H1 (cell line): ENCODE measurements at regions not wholly inside any gene's neighbourhood (a gene's known extent, or its start where the extent isn't known, plus 50 kb on each side); places are given as distances from the start of the nearest gene placed in this dataset.

Experiments used
- CTCF ChIA-PET: fragments of 300-600 bp; sonication (Branson Sonifier 250); formaldehyde crosslinking; loops from one replicate; lab custom pipeline; 2021; ENCODE audit not compliant: partially characterized antibody; lab: Charles Lee
- POLR2A ChIA-PET: fragments of 300-600 bp; sonication (Branson Sonifier 250); formaldehyde crosslinking; loops from one replicate; lab custom pipeline; 2021; ENCODE audit warnings: inconsistent platforms; ENCODE audit not compliant: partially characterized antibody; lab: Charles Lee
- DNase-seq, 2 experiments: peaks; one replicate each; pipeline versions ENCODE4 v3.0.0 to v3.0.0-alpha.2; 2010 to 2022; ENCODE audit warnings: low spot score in 2 of 2, low read depth in 1 of 2, mixed read lengths in 1 of 2
- FAIRE-seq: peaks from 2 replicates; lab custom pipeline; 2011; peaks lifted over from hg19 to GRCh38; lab: Jason Lieb, UNC
- H2AFZ ChIP-seq: 2 replicates; pipeline ENCODE4 v1.8.1; 2012; ENCODE audit warnings: low read length, inconsistent platforms
- H2AK5ac ChIP-seq: 2 replicates; pipeline ENCODE4 v1.6.1; 2013; ENCODE audit warnings: low read depth, low read length
- H2BK120ac ChIP-seq: replicated peaks from 2 replicates; pipeline ENCODE3; 2013; ENCODE audit warnings: low read depth, low read length, inconsistent platforms
- H2BK12ac ChIP-seq: 2 replicates; pipeline ENCODE4 v1.6.1; 2013; ENCODE audit warnings: low read depth, low read length
- H2BK15ac ChIP-seq: 2 replicates; pipeline ENCODE4 v1.6.1; 2013; ENCODE audit warnings: low read length
- H2BK20ac ChIP-seq: 2 replicates; pipeline ENCODE4 v1.6.1; 2013; ENCODE audit warnings: low read length
- H2BK5ac ChIP-seq: 2 replicates; pipeline ENCODE4 v1.6.1; 2013; ENCODE audit warnings: low read depth, low read length
- H3K14ac ChIP-seq: 2 replicates; pipeline ENCODE4 v1.6.1; 2013; ENCODE audit warnings: inconsistent platforms; ENCODE audit not compliant: insufficient read length
- H3K18ac ChIP-seq: 2 replicates; pipeline ENCODE4 v1.6.1; 2013; ENCODE audit warnings: low read length; ENCODE audit errors: extremely low read depth
- H3K23ac ChIP-seq: 2 replicates; pipeline ENCODE4 v1.6.1; 2013; ENCODE audit warnings: inconsistent platforms; ENCODE audit not compliant: insufficient read length
- H3K23me2 ChIP-seq: 2 replicates; pipeline ENCODE4 v1.6.1; 2013; ENCODE audit warnings: low read depth, low read length
- H3K27ac ChIP-seq: 2 replicates; pipeline ENCODE4 v1.6.1; 2011; ENCODE audit warnings: low read depth, low read length, inconsistent platforms
- H3K27me3 ChIP-seq, 4 experiments: replicated peaks in 1 of 4; 1 replicate in 1 of 4; 2 replicates in 3 of 4; pipeline versions ENCODE4 v1.6.1 to v1.8.1; 2011 to 2013; ENCODE audit warnings: low read length in 3 of 4, mild to moderate bottlenecking in 3 of 4, inconsistent platforms in 2 of 4, mixed read lengths in 2 of 4, moderate library complexity in 1 of 4; ENCODE audit not compliant: control insufficient read depth in 3 of 4, insufficient read depth in 3 of 4; ENCODE audit errors: extremely low read depth in 1 of 4
- H3K36me3 ChIP-seq, 4 experiments: 2 replicates each; pipeline versions ENCODE4 v1.6.1 to v1.8.1; 2011 to 2013; ENCODE audit warnings: mild to moderate bottlenecking in 4 of 4, low read length in 3 of 4, moderate library complexity in 2 of 4, control low read depth in 1 of 4, inconsistent platforms in 1 of 4; ENCODE audit not compliant: insufficient read depth in 4 of 4, control insufficient read depth in 2 of 4
- H3K4ac ChIP-seq: replicated peaks from 2 replicates; pipeline ENCODE3; 2013; ENCODE audit warnings: low read length, low read depth, mixed read lengths, inconsistent platforms; ENCODE audit not compliant: insufficient read length
- H3K4me1 ChIP-seq, 4 experiments: replicated peaks in 1 of 4; 1 replicate in 1 of 4; 2 replicates in 3 of 4; pipeline versions ENCODE4 v1.6.1 to v1.8.1; 2011 to 2013; ENCODE audit warnings: low read length in 3 of 4, inconsistent platforms in 2 of 4, mixed read lengths in 1 of 4; ENCODE audit not compliant: insufficient read depth in 4 of 4, control insufficient read depth in 3 of 4
- H3K4me2 ChIP-seq, 2 experiments: 2 replicates each; pipeline versions ENCODE4 v1.6.1 to v1.8.1; 2011 to 2013; ENCODE audit warnings: low read depth in 2 of 2, low read length in 2 of 2, control low read depth in 1 of 2, inconsistent platforms in 1 of 2, mild to moderate bottlenecking in 1 of 2; ENCODE audit not compliant: insufficient read depth in 1 of 2
- H3K4me3 ChIP-seq, 4 experiments: fragments of 200-600, 300-600 bp in 1 of 4; sonication (generic), shearing (Covaris generic), sonication (Bioruptor Twin) in 1 of 4; 2 replicates each; pipeline versions ENCODE4 v1.5.1 to v1.8.1; 2011 to 2016; ENCODE audit warnings: low read length in 4 of 4, low read depth in 3 of 4, control low read depth in 2 of 4, inconsistent platforms in 2 of 4, mild to moderate bottlenecking in 2 of 4, mixed read lengths in 1 of 4, moderate library complexity in 1 of 4; ENCODE audit not compliant: insufficient read depth in 2 of 4; ENCODE audit errors: extremely low read depth in 1 of 4
- H3K56ac ChIP-seq: replicated peaks from 2 replicates; pipeline ENCODE3; 2013; ENCODE audit warnings: low read depth, mild to moderate bottlenecking, mixed read lengths, low read length, inconsistent platforms; ENCODE audit not compliant: insufficient read length
- H3K79me1 ChIP-seq: 2 replicates; pipeline ENCODE4 v1.6.1; 2013; ENCODE audit warnings: low read depth, low read length, control low read depth
- H3K79me2 ChIP-seq, 2 experiments: 2 replicates each; pipeline versions ENCODE4 v1.6.1 to v1.8.1; 2012 to 2013; ENCODE audit warnings: low read length in 2 of 2, mild to moderate bottlenecking in 2 of 2, inconsistent platforms in 1 of 2; ENCODE audit not compliant: insufficient read depth in 2 of 2, control insufficient read depth in 1 of 2
- H3K9ac ChIP-seq, 4 experiments: replicated peaks in 1 of 4; 1 replicate in 1 of 4; 2 replicates in 3 of 4; pipeline versions ENCODE4 v1.6.1 to v1.8.1; 2011 to 2013; ENCODE audit warnings: low read depth in 3 of 4, low read length in 3 of 4, control low read depth in 2 of 4, mild to moderate bottlenecking in 2 of 4, moderate library complexity in 2 of 4, inconsistent platforms in 1 of 4; ENCODE audit errors: extremely low read depth in 1 of 4
- H3K9me3 ChIP-seq, 2 experiments: 2 replicates each; pipeline versions ENCODE4 v1.6.1 to v1.8.1; 2012 to 2013; ENCODE audit warnings: mild to moderate bottlenecking in 2 of 2, moderate library complexity in 2 of 2, control low read depth in 1 of 2, inconsistent platforms in 1 of 2, low read depth in 1 of 2, low read length in 1 of 2, mixed read lengths in 1 of 2; ENCODE audit not compliant: insufficient read depth in 2 of 2
- H4K20me1 ChIP-seq, 2 experiments: replicated peaks in 1 of 2; 2 replicates each; pipeline versions ENCODE3 to v1.8.1; 2011 to 2013; ENCODE audit warnings: inconsistent platforms in 2 of 2, low read length in 2 of 2, mild to moderate bottlenecking in 1 of 2; ENCODE audit not compliant: insufficient read depth in 2 of 2, control insufficient read depth in 1 of 2
- H4K5ac ChIP-seq: 2 replicates; pipeline ENCODE4 v1.6.1; 2013; ENCODE audit warnings: low read length, low read depth, mixed read lengths, inconsistent platforms; ENCODE audit not compliant: insufficient read length
- H4K8ac ChIP-seq: 2 replicates; pipeline ENCODE4 v1.8.0; 2013; ENCODE audit warnings: mild to moderate bottlenecking, moderate library complexity, low read length, inconsistent platforms; ENCODE audit not compliant: insufficient read depth; ENCODE audit errors: extremely low read depth
- H4K91ac ChIP-seq: replicated peaks from 2 replicates; pipeline ENCODE3; 2013; ENCODE audit warnings: low read length, mixed read lengths, inconsistent platforms; ENCODE audit not compliant: insufficient read length
- SP1 ChIP-seq: IDR thresholded peaks from 2 replicates; pipeline ENCODE4 v1.6.1; 2011; ENCODE audit warnings: low read depth, low read length
- WGBS, 2 experiments: shearing (Covaris generic) in 1 of 2; methylation state at CpG; one replicate each; pipeline versions ENCODE4 v1.1.6 to v1.1.7; 2013 to 2015; ENCODE audit warnings: low lambda C conversion rate in 2 of 2, mixed read lengths in 2 of 2, inconsistent platforms in 1 of 2, low coverage in 1 of 2, missing lambda C conversion rate in 1 of 2; ENCODE audit not compliant: insufficient replicate concordance in 2 of 2, insufficient coverage in 1 of 2, insufficient read length in 1 of 2; ENCODE audit errors: extremely low coverage in 1 of 2, missing lambda C conversion rate in 1 of 2; 5-methylcytosine and 5-hydroxymethylcytosine counted together

DNA sequence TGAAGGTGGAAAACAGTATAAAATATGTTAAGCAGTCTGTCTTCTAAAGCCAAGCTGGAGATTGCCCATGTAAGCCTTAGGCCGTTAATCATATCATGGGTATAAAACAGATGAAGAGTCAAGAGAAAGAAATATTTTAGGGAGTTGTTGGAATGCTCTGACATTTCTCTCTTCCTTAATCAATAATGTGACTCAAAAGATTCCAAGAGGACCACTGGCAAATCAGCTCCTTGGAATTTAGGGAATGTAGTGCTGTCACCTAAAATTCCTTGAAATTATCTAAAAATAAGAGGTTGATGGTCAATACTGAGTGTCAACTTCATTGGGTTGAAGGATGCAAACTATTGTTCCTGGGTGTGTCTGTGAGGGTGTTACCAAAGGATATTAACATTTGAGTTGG is 525.9 kb downstream of the KCNA4 start:
- Histone ChIP-seq H3K79me2 (no peaks in the 10 kb centered on the region), H3K27me3 (no peaks in the 10 kb centered on the region), H3K9ac (no peak overlapping the region), H3K4ac (no peak overlapping the region), H3K18ac (no peak overlapping the region), H2AFZ (no peak overlapping the region), H3K27ac (no peak overlapping the region), H2BK5ac (no peak overlapping the region), H3K36me3 (no peaks in the 10 kb centered on the region), H3K4me1 (no peaks in the 10 kb centered on the region), H2AK5ac (no peak overlapping the region), H4K20me1 (no peaks in the 10 kb centered on the region), H2BK20ac (no peak overlapping the region), H2BK15ac (no peak overlapping the region), H3K79me1 (no peaks in the 10 kb centered on the region), H3K56ac (no peak overlapping the region), H3K23ac (no peak overlapping the region), H2BK120ac (no peak overlapping the region), H4K5ac (no peak overlapping the region), H4K8ac (no peak overlapping the region), H3K9me3 (no peaks in the 10 kb centered on the region), H3K14ac (no peak overlapping the region), H3K23me2 (no peaks in the 10 kb centered on the region; the same call in 1 of the 2 replicates), H3K4me2 (no peak overlapping the region), H2BK12ac (no peak overlapping the region), H3K4me3 (no peak overlapping the region), H4K91ac (no peak overlapping the region)
- WGBS, 2 experiments = 86% methylated on average over 1 of the region's 1 CpG; no CpG with 5 or more reads in 1 of the 2 experiments
- FAIRE-seq (no peak), DNase-seq (no peak)
- ChIA-PET POLR2A (no interaction called here), CTCF (interaction anchor here (0.9 to 1.7 kb wide), 2 partner anchors 142 to 637 kb away, joined by 3 read pairs; no protein-coding TSS in a partner anchor)
- TF ChIP-seq SP1 = no peak
